ENCODE measurements at regions not wholly inside any gene's neighbourhood (a gene's known extent, or its start where the extent isn't known, plus 50 kb on each side); places are given as distances from the start of the nearest gene placed in this dataset.

GRCh38 chr9:81073821-81074220 is 615.5 kb downstream of the TLE1 start (continued):
- TF ChIP-seq TAF7 (optimal IDR thresholded peaks at IDR 0.05; ENCODE audit: borderline replicate concordance, low read depth, low read length) (no peak), CHD7 (IDR thresholded peaks at IDR 0.05; ENCODE audit: insufficient replicate concordance, low read length) (no peak), JUN (IDR thresholded peaks at IDR 0.05; ENCODE audit: low read depth, low read length) (no peak), GABPA (IDR thresholded peaks at IDR 0.05; ENCODE audit: borderline replicate concordance, insufficient read depth, low read length) (no peak)
